SK-N-DZ (cell line): ENCODE measurements at regions not wholly inside any gene's neighbourhood (a gene's known extent, or its start where the extent isn't known, plus 50 kb on each side); places are given as distances from the start of the nearest gene placed in this dataset.

ENCODE experiments used
- DNase-seq: peaks from one replicate; pipeline ENCODE4 v3.0.0-alpha.2; 2015; ENCODE audit warnings: low spot score

- no peak for DNase-seq
Measured at GRCh38 chr14:100381395-100382105, 58.4 kb downstream of the SLC25A47 start.

- no peak for DNase-seq
Measured at GRCh38 chr14:100382106-100382455, 58.9 kb downstream of the SLC25A47 start.

GRCh38 chr14:100383727-100384158, 60.6 kb downstream of the SLC25A47 start:
- peak; percentile 43 for DNase-seq

- no peak for DNase-seq
Measured at GRCh38 chr14:100384277-100384676, 61.1 kb downstream of the SLC25A47 start.

GRCh38 chr14:100384819-100385813, 62.0 kb downstream of the SLC25A47 start:
- DNase-seq: peak; percentile 21

GRCh38 chr14:100386121-100386520, 63.0 kb downstream of the SLC25A47 start:
- DNase-seq: no peak

GRCh38 chr14:100386846-100387245, 63.7 kb downstream of the SLC25A47 start:
- DNase-seq: no peak

- DNase-seq: no peak
Measured at GRCh38 chr14:100387450-100387849, 64.3 kb downstream of the SLC25A47 start.

GRCh38 chr14:100388103-100389054, 65.2 kb downstream of the SLC25A47 start:
- no peak for DNase-seq

- DNase-seq: no peak
Measured at GRCh38 chr14:100389497-100390104, 66.5 kb downstream of the SLC25A47 start.

- DNase-seq: no peak
Measured at GRCh38 chr14:100391173-100391572, 68.0 kb downstream of the SLC25A47 start.

GRCh38 chr14:100391724-100392123, 68.6 kb downstream of the SLC25A47 start:
- DNase-seq: no peak

- no peak for DNase-seq
Measured at GRCh38 chr14:100392356-100392755, 69.2 kb downstream of the SLC25A47 start.

- DNase-seq: no peak
Measured at GRCh38 chr14:100393362-100393761, 70.2 kb downstream of the SLC25A47 start.

- peak; percentile 15 for DNase-seq
Measured at GRCh38 chr14:100393906-100394732, 71.0 kb downstream of the SLC25A47 start.

- DNase-seq: no peak
Measured at GRCh38 chr14:100394886-100395672, 71.9 kb downstream of the SLC25A47 start.

- no peak for DNase-seq
Measured at GRCh38 chr14:100396266-100396795, 73.2 kb downstream of the SLC25A47 start.

GRCh38 chr14:100397005-100397404, 73.9 kb downstream of the SLC25A47 start:
- no peak for DNase-seq

GRCh38 chr14:100398044-100398443, 74.9 kb downstream of the SLC25A47 start:
- DNase-seq: no peak
